Esophagus muscularis mucosa (tissue), 4 donors: ENCODE measurements at regions not wholly inside any gene's neighbourhood (a gene's known extent, or its start where the extent isn't known, plus 50 kb on each side); places are given as distances from the start of the nearest gene placed in this dataset.

Source experiments
- EP300 ChIP-seq: sonication (generic); formaldehyde crosslinking; IDR thresholded peaks from one replicate; pipeline ENCODE4 v1.6.1; 2017; ENCODE audit warnings: antibody characterized with exemption
- POLR2A ChIP-seq: fragments of 450-650 bp; IDR thresholded peaks from one replicate; pipeline ENCODE4 v1.6.1; 2017; ENCODE audit warnings: antibody characterized with exemption, moderate library complexity, mild to moderate bottlenecking, low read depth
- POLR2AphosphoS5 ChIP-seq, 2 donors: sonication (generic); formaldehyde crosslinking; IDR thresholded peaks; one replicate each; pipeline ENCODE4 v1.6.1; 2017; ENCODE audit warnings: antibody characterized with exemption in 2 of 2
- TF ChIP-seq, protein P1 (sequence below), 3 experiments: fragments of 200-600 bp in 2 of 3; fragments of 450-650 bp in 1 of 3; sonication (generic) in 2 of 3; IDR thresholded peaks; one replicate each; pipeline ENCODE4 v1.5.1; 2017 to 2019; ENCODE audit warnings: antibody characterized with exemption in 3 of 3, mild to moderate bottlenecking in 2 of 3, moderate library complexity in 1 of 3

DNA sequence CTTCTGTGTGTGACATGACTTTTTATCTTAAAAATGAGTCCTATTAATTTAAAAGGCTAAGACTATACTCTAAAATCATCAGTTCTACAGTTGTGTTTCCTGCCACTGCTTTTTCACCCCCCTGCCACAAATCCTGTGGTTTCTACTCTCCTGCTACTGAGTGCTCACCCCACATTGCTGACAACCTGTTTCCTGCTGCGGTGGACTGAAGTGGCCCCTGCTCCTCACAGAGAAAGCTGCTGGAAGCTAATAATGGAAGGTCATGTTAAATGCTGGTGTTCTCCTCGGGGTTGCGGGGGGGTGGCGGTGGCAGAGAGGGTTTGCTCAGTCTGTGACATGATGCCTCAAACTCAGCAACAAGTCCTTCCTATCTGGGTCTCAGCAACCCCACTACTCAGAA lies 113.2 kb upstream of the INHBA start:
- TF ChIP-seq, protein P1, sequence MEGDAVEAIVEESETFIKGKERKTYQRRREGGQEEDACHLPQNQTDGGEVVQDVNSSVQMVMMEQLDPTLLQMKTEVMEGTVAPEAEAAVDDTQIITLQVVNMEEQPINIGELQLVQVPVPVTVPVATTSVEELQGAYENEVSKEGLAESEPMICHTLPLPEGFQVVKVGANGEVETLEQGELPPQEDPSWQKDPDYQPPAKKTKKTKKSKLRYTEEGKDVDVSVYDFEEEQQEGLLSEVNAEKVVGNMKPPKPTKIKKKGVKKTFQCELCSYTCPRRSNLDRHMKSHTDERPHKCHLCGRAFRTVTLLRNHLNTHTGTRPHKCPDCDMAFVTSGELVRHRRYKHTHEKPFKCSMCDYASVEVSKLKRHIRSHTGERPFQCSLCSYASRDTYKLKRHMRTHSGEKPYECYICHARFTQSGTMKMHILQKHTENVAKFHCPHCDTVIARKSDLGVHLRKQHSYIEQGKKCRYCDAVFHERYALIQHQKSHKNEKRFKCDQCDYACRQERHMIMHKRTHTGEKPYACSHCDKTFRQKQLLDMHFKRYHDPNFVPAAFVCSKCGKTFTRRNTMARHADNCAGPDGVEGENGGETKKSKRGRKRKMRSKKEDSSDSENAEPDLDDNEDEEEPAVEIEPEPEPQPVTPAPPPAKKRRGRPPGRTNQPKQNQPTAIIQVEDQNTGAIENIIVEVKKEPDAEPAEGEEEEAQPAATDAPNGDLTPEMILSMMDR (IDR thresholded peaks at IDR 0.05), result no peak
- TF ChIP-seq POLR2A (no peak), POLR2AphosphoS5 (IDR thresholded peaks at IDR 0.05) (no peak), EP300 (no peak)
